Omental fat pad (tissue), 3 donors: ENCODE measurements at regions not wholly inside any gene's neighbourhood (a gene's known extent, or its start where the extent isn't known, plus 50 kb on each side); places are given as distances from the start of the nearest gene placed in this dataset.

Source experiments
- ATAC-seq: fragments of 150-250 bp; one replicate; pipeline ENCODE4 v1.9.1; 2016; ENCODE audit warnings: mild to moderate bottlenecking, moderate library complexity; ENCODE audit not compliant: low FRiP score
- DNase-seq: peaks from one replicate; pipeline ENCODE4 v3.0.0-alpha.2; 2019; ENCODE audit warnings: low spot score
- TF ChIP-seq, protein P1 (sequence below), 3 donors: fragments of 450-650 bp; IDR thresholded peaks; one replicate each; pipeline ENCODE4 v1.5.1; 2016 to 2017; ENCODE audit warnings: antibody characterized with exemption in 3 of 3, mild to moderate bottlenecking in 3 of 3, moderate library complexity in 2 of 3

DNA sequence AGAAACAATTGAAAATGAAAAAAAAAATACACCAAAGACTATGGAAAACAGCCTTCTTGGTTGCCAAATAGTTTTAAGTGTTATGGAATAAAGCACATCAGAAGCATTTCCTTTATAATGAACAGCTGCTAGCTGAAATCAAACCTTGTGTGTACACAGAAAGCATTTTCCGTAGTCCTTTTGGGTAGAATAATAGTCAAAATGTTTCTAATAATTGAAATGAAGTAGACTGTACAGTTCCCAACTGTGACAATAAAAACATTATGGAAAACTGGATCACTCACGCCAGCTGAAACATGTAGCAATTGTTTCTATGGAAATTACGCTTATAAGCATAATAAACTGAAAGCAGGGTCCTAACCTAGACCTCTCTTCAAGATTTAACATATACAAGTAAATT lies 856.3 kb upstream of the B3GALT2 start:
- no peak for DNase-seq
- TF ChIP-seq, protein P1, sequence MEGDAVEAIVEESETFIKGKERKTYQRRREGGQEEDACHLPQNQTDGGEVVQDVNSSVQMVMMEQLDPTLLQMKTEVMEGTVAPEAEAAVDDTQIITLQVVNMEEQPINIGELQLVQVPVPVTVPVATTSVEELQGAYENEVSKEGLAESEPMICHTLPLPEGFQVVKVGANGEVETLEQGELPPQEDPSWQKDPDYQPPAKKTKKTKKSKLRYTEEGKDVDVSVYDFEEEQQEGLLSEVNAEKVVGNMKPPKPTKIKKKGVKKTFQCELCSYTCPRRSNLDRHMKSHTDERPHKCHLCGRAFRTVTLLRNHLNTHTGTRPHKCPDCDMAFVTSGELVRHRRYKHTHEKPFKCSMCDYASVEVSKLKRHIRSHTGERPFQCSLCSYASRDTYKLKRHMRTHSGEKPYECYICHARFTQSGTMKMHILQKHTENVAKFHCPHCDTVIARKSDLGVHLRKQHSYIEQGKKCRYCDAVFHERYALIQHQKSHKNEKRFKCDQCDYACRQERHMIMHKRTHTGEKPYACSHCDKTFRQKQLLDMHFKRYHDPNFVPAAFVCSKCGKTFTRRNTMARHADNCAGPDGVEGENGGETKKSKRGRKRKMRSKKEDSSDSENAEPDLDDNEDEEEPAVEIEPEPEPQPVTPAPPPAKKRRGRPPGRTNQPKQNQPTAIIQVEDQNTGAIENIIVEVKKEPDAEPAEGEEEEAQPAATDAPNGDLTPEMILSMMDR (IDR thresholded peaks at IDR 0.05), result no peak
- ATAC-seq, result no peak

DNA sequence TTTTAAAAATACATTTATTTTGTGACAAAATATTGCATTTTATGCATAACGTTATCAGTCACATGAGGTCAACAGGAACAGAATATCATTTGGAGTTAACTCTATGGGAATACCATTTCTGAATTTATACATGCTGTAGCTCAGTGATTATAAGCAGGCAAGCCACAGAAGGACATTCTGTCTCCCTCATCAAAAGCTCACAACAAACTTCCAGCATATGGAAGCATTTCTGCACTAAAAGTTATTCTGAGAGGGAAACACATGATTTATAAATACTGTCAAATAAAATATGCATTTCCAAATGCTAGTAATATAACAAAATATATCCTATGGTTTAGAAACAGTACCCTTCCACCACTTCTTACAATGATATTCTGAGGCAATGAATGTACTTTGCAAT lies 854.1 kb upstream of the B3GALT2 start:
- no peak for ATAC-seq
- no peak for DNase-seq
- TF ChIP-seq, protein P1 (IDR thresholded peaks at IDR 0.05), result no peak

DNA sequence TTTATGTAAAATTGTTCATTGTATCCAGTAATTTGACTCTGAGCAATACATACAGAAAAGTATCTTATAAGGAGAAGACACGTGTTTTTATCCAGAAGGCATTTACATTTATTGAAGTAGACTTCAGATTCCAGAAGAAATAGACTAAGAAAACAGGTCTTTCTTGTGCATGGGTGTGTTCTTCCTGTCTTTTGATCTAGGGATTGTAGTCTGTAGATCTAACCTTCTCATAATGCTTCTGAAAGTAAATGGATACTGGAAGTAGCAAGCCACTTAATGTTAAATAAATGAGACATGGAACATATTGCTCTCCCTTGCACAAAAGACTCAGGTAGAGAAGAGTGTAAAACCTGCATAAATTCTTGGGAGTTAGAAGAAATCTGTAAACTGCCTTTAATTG lies 853.2 kb upstream of the B3GALT2 start:
- DNase-seq, result no peak
- TF ChIP-seq, protein P1 (IDR thresholded peaks at IDR 0.05), result no peak
- ATAC-seq, result no peak

DNA sequence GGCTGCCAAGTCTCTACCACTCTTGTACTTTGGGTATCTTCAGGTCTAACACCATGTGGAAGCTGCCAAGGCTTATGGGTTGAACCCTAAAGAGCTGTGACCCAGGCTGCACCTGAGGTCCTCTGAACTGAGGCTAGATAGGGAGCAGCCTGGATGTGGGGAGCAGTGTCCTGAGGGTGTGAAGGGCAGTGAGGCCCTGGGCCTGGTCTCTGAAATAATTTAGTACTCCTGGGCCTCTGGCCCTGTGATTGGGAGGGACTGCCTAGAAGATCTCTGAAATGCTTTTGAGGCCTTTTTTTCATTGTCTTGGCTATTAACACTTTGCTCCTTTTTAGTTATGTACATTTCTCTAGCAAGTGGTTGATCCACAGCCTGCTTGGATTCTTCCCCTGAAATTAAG lies 847.2 kb upstream of the B3GALT2 start:
- ATAC-seq (no peak), DNase-seq (no peak)
- TF ChIP-seq, protein P1 (IDR thresholded peaks at IDR 0.05), result no peak

DNA sequence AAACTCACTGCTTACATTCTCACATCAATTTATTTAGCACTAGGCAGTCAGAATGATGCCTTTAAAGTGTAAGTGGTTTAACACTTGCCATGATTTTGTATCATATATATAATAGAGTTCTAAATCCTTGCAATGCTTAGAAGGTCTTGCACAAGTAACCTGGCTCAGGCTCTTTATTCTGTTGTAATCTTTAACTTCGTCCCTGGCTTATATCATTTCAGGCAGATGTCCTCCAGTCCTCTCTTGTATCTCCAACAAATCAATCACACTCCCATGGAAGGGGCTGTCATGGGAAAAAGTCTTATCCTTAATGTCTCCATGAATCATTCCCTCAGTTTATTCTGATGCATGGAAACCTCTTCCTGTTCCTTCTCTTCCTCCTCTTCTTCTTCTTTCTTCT lies 841.6 kb upstream of the B3GALT2 start:
- DNase-seq (no peak), ATAC-seq (no peak)
- TF ChIP-seq, protein P1 (IDR thresholded peaks at IDR 0.05), result no peak

DNA sequence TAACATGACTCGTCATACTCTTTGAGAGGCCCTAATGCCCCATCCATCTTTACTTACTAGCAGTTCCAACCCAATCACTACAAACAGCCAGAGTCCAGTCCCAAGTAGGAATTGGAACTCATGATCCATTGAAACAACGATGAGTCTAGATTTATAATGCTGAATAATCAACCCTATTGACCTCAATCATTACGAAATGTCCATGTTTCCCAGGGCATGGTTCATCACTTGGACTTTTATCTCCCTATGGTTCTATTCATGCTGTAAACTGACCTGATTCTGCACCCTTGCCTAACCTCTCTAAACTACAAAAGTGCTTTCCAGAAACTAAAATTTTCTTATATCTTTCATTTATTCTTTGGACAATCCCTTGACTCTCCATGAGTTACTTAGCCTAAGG lies 840.0 kb upstream of the B3GALT2 start:
- no peak for ATAC-seq
- TF ChIP-seq, protein P1 (IDR thresholded peaks at IDR 0.05), result no peak
- DNase-seq, result no peak

DNA sequence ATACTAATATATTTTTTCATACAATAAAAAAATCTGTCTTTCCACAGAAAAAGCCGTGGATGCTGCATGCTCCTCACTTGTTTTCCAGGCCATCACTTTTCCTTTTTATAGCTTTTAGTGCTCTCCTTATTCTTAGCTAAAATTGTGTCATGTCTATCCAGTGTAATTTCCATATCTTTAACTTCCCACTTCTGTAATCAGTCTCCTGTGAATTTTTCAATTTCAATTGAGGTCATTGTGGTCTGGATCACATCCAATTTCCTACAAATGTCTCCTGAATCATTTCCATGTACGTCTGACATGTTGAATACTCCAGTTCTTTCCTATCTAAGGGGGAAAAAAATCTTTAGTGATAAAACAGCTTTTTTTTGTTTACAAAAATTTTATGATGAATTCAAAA lies 838.2 kb upstream of the B3GALT2 start:
- no peak for DNase-seq
- TF ChIP-seq, protein P1 (IDR thresholded peaks at IDR 0.05), result no peak
- ATAC-seq, result no peak
